Retinal pigment epithelial cell (primary cell): ENCODE measurements at regions not wholly inside any gene's neighbourhood (a gene's known extent, or its start where the extent isn't known, plus 50 kb on each side); places are given as distances from the start of the nearest gene placed in this dataset.

Experiments
- DNase-seq: peaks from one replicate; pipeline ENCODE4 v3.0.0-alpha.2; 2010; ENCODE audit warnings: low read depth
- H3K4me3 ChIP-seq: 2 replicates; pipeline ENCODE4 v1.5.1; 2011; ENCODE audit warnings: mild to moderate bottlenecking, low read length, control low read depth, moderate library complexity
- TF ChIP-seq, protein P1 (sequence below): conservative IDR thresholded peaks from 2 replicates; pipeline ENCODE4 v1.5.1; 2011; ENCODE audit warnings: low read depth, low read length, control low read depth, inconsistent platforms

DNA sequence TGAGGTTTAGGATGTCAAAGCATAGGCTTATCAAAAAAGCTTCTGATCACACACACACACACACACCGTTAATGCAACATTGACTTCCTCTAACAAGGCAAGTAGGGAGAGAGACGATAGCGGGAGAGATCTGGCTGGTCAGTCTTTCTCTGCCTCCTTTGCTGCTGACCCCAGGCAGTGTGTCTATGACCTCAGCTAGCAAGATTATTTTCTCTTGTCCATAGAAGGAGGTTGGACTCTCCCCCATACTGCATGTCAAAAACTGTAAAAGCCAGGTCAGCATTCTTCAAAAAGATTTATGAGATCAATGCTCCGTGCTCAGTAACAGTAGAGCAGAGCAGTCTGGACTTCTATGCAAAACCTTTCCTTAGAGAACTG, 63.5 kb upstream of the PGM2 start:
- H3K4me3 ChIP-seq, result no peak overlapping the region
- TF ChIP-seq, protein P1, sequence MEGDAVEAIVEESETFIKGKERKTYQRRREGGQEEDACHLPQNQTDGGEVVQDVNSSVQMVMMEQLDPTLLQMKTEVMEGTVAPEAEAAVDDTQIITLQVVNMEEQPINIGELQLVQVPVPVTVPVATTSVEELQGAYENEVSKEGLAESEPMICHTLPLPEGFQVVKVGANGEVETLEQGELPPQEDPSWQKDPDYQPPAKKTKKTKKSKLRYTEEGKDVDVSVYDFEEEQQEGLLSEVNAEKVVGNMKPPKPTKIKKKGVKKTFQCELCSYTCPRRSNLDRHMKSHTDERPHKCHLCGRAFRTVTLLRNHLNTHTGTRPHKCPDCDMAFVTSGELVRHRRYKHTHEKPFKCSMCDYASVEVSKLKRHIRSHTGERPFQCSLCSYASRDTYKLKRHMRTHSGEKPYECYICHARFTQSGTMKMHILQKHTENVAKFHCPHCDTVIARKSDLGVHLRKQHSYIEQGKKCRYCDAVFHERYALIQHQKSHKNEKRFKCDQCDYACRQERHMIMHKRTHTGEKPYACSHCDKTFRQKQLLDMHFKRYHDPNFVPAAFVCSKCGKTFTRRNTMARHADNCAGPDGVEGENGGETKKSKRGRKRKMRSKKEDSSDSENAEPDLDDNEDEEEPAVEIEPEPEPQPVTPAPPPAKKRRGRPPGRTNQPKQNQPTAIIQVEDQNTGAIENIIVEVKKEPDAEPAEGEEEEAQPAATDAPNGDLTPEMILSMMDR, result no peak
- DNase-seq, result no peak

DNA sequence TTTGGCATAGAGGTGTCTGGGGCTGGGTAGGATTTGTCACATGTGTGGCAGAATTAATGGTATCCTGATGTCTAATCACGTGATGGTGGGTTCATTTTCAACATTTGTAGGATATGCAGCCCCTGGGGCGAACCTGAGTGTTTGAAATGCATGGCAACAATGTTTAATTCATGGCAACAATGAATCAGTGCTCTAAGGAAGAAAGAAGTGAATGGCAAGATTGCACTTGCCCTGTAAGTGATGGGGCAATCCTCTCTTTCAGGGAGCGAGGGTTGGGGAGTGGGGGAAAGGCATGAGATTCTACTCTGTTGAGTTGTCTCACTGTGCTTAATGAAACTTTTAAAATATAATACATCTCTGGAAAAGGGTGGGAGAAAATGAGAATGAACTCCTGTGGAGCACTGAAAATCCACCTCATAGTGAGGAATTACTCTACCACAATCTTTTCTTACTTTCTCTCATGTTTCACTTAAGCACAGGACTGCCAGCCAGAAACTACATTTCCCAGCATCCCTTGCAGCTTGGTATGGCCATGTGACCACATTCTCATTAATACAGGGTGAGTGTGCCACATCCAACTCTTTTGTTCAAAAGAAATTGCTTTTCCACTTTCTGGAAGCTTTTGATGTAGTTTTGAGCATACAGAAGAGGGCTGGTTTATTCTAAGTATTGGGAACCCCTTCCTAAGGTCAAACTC, 64.0 kb upstream of the PGM2 start:
- DNase-seq, result no peak
- no peak overlapping the region for H3K4me3 ChIP-seq
- TF ChIP-seq, protein P1, result no peak

DNA sequence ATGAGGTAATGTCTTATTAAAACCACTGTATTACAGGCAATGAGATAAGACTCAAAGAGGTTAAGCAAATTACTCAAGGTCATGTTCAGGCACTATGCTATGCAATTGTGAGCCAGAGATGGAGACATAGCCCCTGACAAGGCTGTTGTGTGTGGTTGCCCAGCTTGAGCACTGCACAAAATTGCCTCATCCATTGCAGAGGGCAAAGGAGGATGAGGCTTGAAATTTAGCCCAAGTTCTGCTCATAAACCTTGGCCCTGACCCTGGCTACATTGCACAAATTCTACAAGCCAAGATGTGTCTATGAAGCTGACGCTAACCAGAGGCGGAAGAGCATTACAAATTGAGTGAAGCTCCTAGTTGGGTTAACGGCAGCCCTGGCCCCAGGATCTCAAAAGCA, 65.6 kb upstream of the PGM2 start:
- TF ChIP-seq, protein P1, result no peak
- H3K4me3 ChIP-seq, result no peak overlapping the region
- no peak for DNase-seq

GRCh38 chr4:37759833-37760232, 66.7 kb upstream of the PGM2 start:
- no peak for DNase-seq
- TF ChIP-seq, protein P1, result no peak
- no peak overlapping the region for H3K4me3 ChIP-seq

GRCh38 chr4:37758226-37758625, 68.3 kb upstream of the PGM2 start:
- TF ChIP-seq, protein P1, result no peak
- DNase-seq, result no peak
- no peak overlapping the region for H3K4me3 ChIP-seq

DNA sequence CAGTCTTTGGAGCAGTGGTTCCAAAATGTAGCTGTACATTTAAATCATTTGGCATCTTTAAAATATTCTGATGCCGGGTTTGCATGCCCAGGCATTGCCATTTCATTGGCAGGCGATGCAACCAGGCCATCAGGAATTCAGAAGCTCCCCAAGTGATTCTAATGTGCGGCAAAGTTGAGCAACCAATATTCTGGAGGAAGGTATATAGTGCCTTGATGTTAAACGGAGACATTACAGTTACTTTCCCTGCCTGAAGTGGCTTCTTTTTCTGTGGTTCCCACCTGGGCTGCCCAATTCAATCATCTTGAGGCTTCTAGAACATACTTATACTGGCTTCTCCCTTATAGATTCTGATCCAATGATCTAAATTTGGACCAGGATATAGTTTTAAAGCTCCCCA, 68.7 kb upstream of the PGM2 start:
- H3K4me3 ChIP-seq, result no peak overlapping the region
- TF ChIP-seq, protein P1, result no peak
- DNase-seq, result no peak

GRCh38 chr4:37757121-37757520, 69.4 kb upstream of the PGM2 start:
- no peak for DNase-seq
- H3K4me3 ChIP-seq, result no peak overlapping the region
- TF ChIP-seq, protein P1, result no peak
